NCI-H2171 (cell line): ENCODE measurements at regions not wholly inside any gene's neighbourhood (a gene's known extent, or its start where the extent isn't known, plus 50 kb on each side); places are given as distances from the start of the nearest gene placed in this dataset.
"Not testable (repeated sequence)": the region's sequence is repeated elsewhere in the genome, so short reads cannot be mapped to it uniquely, and the experiment has no call there.

Experiments
- DNase-seq: peaks from one replicate; lab custom pipeline; 2025; lab: John Stamatoyannopoulos, UW

- DNase-seq, result no peak
Measured at GRCh38 chr6:48512390-48512789, 401.4 kb upstream of the PTCHD4 start.

DNA sequence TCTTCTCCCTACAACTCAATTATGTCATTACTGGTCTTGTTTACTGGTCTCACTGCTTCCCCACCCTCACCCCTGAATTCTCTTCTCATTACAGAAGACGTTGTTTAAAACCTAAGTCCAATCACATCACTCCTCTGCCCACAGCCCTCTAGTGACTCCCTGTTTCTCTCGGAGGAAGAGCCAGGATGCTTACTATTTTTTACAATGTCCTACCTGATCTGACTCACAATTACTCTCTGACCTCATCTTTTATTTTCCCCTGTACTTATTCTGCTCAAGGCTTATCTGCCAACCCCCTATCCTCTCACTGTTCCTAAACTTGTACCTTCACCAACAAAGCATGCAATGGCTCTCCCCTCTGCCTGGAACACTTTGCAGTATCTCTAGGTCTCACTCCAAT is 400.4 kb upstream of the PTCHD4 start:
- no peak for DNase-seq

GRCh38 chr6:48505621-48506020 is 394.6 kb upstream of the PTCHD4 start:
- DNase-seq, result no peak

GRCh38 chr6:48493432-48493831 is 382.4 kb upstream of the PTCHD4 start:
- not testable (repeated sequence) for DNase-seq

- DNase-seq, result no peak
Measured at GRCh38 chr6:48490658-48491057, 379.7 kb upstream of the PTCHD4 start.

DNA sequence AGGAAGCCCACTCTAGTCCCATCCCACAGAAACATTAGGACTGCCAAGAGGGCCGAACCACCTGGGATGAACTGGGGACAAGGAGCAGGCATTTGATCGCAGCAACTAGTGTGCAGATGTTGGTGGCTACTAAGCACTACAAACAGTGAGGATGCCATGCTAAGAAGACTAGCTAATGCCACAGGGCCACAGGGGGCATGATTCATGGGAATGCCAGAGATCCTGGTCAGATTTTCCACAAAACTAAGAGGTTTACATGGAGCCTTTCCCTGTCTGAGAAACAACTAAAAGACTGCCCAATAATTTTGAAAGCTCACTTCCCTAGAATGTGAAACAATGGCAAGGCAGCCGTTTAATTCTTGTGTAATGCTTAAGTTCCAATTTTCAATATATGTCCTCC is 375.9 kb upstream of the PTCHD4 start:
- DNase-seq, result no peak

GRCh38 chr6:48486373-48486772 is 375.4 kb upstream of the PTCHD4 start:
- no peak for DNase-seq

GRCh38 chr6:48476257-48476656 is 365.3 kb upstream of the PTCHD4 start:
- no peak for DNase-seq

DNA sequence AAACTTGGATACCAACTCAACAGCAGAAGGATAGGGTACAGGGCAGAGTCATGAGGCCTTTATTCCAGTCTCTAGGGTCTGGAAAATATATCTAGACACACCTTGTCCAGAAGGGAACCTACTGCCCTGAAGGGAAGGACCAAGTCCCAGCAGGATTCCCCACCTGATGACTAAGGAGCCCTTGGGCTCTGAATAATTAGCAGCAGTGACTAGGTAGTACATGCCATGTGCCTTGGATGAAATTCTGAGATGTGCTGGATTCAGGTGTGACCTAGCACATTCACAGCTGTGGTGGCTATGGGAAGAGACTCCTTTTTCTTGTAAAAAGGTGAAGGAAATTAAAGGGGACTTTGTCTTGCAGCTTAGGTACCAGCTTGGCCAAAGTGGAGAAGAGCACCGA is 364.3 kb upstream of the PTCHD4 start:
- DNase-seq, result no peak

DNA sequence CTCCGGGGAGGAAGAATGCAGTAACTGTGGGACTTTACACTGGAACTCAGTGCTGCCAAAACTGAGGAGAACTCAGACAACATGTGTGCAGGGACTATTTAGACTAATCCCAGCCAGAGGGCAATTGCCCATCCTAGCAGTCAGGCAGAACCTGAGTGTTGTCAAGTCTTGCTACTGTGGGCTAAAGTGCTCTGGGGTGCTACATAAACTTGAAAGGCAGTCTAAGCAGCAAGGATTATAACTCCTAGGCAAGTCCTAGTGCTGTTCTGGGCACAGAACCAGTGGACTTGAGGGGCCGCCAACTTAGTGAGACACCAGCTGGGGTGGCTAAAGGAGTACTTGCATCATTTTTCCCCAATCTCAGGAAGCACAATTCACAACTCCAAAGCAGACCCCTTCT is 363.8 kb upstream of the PTCHD4 start:
- no peak for DNase-seq

DNA sequence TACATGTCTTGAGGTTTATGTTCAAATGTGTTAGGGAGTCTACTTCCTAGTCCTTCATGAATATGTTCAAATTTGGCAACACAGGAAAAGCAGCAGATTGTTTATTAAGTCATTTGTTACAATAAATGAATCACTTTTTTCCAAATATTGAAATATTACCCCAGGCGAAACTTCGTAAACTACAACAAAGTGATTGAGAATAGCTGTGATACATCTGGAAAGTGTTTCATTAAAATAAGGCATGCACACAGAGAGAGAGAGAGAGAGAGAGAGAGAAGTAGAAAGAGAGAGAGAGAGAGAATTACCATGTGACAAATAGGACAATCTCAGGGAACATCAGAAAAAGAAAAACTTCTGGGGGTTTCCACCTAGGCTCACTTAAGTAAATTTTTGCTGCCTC is 363.1 kb upstream of the PTCHD4 start:
- no peak for DNase-seq

DNA sequence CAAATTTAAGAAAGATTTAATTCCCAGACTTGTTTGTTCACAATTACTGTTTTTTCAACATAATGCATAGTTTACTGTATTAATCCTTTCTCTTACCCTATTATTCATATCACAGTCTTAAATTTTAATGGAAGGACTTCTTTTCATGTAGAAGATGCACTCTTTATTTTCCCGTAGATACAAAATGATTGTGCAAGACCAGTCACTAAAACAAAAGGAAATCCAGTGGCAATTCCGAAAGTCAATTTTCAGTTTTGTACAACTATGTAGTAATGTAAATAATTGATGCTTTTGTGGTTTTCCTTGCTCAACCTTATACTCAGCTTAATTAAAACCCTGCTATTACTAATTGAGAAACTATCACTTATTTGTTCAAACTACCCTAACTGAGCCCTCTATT is 361.5 kb upstream of the PTCHD4 start:
- no peak for DNase-seq

DNA sequence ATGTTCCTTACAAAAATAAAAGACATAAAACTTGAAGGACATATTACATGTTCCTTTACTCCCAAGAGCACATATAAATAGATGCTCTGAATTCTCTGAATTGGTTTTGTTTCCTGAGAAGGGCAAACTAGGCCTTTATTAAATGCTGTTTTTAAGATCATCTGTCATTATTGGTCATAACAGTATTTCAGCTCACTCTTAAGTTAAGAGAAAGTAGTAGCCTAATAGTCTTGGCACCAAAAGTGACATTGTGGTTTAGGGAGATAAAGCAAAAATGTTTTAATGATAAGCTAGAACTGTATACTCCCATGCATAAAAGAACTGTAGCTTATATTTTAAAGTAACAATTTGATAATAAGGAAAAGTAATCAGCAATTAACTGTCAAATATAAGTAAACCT is 361.1 kb upstream of the PTCHD4 start:
- DNase-seq, result no peak

DNA sequence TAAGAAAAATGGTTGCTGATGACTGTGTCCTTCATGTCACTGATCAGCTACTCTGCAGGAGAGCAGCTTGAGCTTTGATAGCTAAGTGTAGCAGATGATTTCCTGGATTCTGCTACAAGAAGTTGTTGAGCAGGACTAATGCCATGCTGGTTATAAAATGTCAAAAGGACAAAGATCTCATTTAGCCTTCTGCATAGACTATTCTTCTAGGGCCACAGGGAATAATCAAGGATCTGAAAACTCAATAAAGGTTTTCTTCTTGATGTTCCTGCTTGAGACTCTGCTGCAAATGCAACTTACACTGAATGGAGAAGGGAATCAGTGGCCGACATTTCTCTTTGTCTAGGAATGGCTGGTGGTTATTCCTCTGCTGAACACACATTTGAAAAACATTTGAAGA is 360.3 kb upstream of the PTCHD4 start:
- DNase-seq, result no peak

DNA sequence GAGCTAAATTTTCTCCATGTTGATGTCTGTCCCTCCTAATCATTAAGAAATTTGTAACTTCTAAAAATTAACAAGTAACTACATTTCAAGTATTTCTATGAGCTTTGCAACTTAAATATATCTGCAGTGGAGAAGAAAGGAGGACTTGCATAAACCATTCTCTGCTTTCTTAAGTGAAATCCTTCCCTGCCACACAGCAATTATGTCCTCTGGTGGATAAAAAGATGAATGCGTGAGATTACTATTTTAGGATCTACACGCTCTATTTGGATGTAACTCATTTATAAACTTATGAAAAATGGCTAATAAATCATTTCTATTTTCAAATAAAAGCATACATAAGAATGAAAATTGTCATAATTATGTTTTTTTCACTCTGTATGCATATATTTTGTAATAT is 338.0 kb upstream of the PTCHD4 start:
- DNase-seq, result no peak

GRCh38 chr6:48447251-48447650 is 336.3 kb upstream of the PTCHD4 start:
- DNase-seq, result no peak

DNA sequence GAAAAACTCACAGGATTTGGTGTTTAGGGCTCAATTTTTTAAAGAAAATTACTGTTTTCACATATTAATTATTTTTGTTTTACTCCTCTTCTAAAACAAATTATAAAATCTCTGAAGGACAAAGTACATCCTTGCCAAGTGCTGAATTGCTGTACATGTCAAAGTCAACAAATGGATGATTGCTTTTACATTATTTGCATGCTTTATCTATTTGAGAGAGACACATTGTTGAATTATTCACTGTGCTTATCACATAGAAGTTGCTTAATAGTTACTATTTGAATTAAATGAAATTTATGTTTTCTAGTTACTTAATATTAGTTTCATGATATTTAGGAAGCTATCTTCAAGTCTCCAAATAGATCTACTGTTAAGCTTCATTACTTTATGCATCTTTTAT is 318.6 kb upstream of the PTCHD4 start:
- DNase-seq, result no peak

GRCh38 chr6:48429021-48429420 is 318.0 kb upstream of the PTCHD4 start:
- no peak for DNase-seq

DNA sequence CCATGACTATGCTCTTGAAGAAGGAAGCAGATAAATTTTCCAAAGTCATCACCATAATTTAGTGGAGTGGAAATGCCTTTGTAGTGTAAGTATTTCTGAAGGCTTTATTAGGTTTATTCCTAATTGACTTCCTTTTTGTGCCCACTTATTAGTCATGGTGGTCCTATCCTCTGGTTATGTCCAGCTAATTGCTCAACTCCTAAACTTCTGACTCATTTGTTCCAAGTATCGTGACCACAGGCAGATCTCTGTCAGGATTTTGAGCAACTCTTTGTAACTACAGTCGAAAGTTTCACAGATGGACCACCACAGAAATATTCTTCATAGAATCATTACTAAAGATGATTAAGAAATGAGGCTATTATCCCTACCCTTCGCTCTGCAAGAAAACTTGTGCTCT is 315.6 kb upstream of the PTCHD4 start:
- DNase-seq, result no peak

DNA sequence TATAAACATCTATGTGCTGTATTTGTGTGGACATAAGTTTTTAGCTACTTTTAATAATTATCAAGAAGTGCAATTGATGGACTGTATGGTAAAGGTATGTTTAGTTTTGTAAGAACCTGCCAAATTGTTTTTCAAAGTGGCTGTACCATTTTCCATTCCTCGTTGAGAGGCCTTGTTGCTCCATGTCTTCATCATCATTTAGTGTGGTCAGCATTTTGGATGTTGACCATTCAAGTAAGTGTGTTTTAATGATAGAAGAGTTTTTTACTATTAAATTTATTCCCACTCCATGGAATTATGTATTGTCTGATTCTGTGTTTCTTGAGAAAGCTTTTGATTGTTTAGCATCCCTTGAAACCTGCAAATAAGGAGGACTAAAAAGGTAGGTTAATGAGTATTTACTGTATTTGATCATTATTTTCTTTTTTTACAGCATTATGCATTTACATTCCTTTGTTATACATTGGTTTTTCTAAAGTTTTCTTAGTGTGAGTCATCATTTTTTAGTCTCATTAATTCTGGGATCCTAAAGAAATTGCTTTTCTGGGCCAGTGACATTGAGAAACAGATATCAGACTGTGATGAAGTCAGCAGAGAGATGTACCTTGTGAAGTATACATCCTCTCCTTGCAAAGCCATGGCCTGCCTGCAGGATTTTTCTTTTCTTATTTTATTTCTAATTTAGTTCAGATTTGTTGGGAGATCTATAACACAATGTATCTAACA is 312.8 kb upstream of the PTCHD4 start:
- DNase-seq, result no peak

GRCh38 chr6:48419992-48420391 is 309.0 kb upstream of the PTCHD4 start:
- DNase-seq, result no peak

DNA sequence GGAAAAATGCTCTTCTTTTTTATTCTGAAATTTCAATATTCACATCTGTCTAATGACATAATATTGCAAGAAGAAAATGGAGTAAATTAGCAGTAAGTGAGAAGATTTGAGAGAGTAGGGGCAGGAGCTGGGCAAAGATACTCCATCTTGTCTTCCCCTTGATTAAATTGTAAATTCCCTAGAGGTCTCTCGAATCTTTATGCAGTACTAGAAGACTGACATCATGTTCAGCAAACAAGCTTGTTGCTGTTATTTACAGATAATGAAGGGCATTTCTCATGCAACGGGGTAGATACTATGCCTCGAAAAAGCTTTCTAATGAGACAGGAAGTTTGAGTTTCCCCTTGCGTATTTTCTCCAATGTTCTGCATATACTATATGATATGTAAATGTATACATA is 306.9 kb upstream of the PTCHD4 start:
- DNase-seq, result no peak

DNA sequence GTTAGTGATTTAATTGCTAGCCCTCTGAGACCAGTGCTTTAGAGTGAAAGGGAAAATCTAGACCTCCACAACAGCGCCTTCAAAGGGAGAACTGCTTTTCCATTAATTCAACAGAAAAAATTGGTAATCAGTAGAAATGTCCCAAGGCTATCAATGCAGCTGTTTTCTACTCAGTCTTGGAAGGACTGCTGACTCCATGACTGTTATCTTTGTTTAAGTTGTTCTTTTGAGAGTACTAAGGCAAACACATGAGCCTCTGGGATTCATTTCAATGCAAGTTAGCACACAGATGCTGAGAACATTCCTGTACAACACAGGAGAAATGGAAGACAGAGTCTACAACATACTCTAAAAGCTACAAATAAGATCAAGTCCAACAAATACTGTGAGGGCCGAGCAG is 301.7 kb upstream of the PTCHD4 start:
- DNase-seq, result no peak

DNA sequence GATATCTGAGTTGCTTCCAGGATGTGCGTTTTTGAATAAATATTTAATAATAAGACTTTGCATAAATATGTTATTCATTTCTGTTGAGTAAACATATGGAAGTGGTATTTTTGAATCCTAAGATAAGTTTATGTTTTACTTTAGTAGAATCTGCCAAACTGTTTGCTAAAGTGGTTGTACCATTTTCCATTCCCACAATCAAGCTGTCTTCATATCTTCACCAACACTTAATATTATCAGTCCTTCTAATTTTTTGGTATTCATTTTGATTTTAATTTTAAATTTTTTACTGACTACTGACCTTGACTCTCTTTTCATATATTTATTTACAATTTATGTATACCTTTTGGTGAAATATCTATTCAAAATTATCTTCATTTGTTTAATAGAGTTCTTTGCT is 293.9 kb upstream of the PTCHD4 start:
- DNase-seq, result no peak

GRCh38 chr6:48403587-48403986 is 292.6 kb upstream of the PTCHD4 start:
- no peak for DNase-seq
